ENCODE measurements at regions not wholly inside any gene's neighbourhood (a gene's known extent, or its start where the extent isn't known, plus 50 kb on each side); places are given as distances from the start of the nearest gene placed in this dataset.
"Not testable (repeated sequence)": the region's sequence is repeated elsewhere in the genome, so short reads cannot be mapped to it uniquely, and the experiment has no call there.

DNA sequence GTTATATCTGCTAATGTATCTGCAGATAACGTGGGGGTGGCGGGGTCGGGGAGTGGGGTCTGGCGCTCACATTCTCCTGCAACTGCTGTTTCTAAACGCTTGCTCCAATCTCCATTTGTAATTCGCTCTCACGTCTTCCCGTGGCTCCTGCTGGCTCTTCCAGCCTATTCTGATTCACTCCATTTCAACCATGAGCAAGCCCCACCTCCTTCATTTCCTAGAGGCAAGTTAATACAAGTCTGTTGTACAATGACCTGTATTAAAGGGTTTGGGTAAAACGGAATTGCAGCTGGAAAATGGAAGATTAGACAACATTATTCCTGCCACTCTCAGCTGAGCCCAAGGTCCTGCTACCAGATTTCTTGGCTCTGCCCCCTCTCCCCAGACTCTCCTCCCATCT lies 132.3 kb downstream of the CSNK2A3 start:
- no peak for DNase-seq

DNA sequence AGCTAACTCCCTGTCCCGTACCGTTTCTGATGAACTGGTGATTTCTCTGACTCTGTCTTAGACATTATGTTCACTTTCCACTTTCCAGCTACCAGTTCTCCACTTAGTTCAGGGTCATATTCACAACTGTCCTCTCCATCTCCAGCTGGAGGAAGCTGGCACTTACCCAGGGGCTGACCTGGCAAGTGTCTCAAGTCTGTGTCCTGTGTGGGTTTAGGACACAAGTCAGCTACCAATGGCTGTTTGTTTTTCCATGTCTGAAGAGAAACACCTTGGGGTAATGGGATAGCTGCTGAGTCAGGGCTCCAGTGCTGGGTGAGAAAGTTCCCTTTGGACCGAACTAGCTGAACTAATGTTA lies 134.4 kb downstream of the CSNK2A3 start:
- no peak for DNase-seq

DNA sequence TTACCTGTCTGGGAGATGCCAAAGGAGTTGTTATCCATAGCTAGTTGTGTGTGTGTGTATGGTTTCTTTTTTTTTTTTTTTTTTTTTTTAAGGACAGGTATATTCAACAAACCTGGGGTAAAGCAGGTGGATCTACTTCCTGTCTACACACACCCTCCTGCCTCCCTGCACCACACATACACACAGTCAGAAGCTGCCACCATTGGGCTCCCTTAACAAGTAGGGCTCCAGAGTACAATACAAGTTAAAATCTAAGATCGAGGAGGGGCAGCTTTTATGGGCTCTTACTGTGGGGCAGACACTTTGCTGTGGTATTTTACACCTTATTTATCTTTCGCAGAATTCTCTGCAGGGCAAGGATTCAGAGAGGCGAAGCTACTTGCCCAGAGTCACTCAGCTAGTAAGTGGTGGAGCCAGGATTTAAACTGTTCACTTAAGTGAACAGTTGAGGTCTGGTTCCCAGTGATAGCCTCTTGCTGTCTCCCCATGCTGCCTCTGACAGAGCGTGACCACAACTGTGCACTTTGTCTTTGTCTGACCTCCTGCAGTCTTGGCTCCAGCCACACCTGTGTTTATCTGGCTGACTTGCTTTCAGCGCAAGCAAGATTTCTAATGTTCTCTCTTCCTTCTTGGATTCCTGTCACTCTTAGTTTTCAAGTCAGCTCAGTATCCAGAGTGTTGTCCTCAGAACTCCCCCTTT lies 135.0 kb downstream of the CSNK2A3 start:
- no peak for DNase-seq

DNA sequence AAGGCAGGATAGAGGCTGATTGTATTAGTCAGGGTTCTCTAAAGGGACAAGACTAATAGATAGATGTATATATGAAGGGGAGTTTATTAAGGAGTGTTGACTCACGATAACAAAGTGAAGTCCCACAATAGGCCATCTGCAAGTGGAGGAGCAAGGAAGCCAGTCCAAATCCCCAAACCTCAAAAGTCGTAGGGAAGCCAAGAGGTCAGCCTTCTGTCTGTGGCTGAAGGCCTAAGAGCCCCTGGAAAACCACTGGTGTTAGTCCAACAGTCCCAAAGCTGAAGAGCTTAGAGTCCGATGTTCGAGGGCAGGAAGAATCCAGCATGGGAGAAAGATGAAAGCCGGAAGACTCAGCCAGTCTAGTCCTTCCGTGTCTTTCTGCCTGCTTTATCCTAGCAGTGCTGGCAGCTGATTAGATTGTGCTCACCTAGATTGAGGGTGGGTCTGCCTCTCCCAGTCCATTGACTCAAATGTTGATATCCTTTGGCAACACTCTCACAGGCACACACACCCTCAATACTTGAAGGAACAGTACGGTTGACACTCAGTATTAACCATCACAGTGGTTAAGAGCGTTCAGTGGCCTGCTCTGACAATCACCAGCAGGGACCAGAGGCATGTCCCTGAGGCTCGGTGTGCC lies 135.6 kb downstream of the CSNK2A3 start:
- DNase-seq: no peak

GRCh38 chr11:11215944-11216343 lies 137.1 kb downstream of the CSNK2A3 start:
- DNase-seq: no peak

GRCh38 chr11:11215058-11215815 lies 137.8 kb downstream of the CSNK2A3 start:
- DNase-seq: no peak

DNA sequence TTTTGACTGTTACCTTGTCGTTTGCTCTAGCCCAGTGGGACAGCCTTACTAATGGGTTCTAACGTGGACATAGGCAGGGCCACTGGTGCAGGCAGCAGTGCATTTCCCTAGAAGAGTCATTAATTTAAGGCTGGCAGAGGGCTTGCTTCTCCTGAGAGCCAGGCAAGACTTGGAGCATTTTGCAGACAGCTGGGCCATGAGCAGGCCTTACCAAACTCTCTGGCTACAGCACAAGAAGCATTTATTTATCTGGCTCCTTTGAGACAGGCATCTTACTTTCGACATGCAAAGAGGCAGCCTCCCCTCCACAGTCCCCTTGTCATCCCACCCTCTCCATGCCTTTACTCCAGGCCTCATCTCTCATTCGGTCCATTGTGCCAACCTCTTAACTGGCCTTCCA lies 139.9 kb downstream of the CSNK2A3 start:
- no peak for DNase-seq

GRCh38 chr11:11211888-11212287 lies 141.2 kb downstream of the CSNK2A3 start:
- DNase-seq: no peak

GRCh38 chr11:11211186-11211585 lies 141.9 kb downstream of the CSNK2A3 start:
- no peak for DNase-seq

GRCh38 chr11:11210446-11210845 lies 142.6 kb downstream of the CSNK2A3 start:
- no peak for DNase-seq

DNA sequence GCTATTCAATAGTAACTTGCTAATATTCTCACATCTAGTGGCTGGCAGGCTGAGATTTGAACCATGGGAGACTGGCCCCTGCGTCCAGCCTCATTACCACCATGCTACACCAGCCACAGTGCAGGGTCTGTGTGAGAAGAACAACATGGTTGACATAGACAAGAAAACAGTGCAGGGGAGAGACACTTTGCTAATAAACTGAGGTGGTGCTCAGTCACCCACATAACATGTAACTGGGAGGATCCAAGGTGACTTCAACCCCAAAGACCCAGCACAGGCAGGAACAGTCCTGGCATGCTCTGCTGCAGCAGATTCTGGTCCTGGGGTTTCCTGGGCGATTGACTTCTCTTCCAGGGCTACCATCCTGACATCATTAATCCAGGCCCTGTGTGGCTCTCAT lies 143.1 kb downstream of the CSNK2A3 start:
- no peak for DNase-seq

DNA sequence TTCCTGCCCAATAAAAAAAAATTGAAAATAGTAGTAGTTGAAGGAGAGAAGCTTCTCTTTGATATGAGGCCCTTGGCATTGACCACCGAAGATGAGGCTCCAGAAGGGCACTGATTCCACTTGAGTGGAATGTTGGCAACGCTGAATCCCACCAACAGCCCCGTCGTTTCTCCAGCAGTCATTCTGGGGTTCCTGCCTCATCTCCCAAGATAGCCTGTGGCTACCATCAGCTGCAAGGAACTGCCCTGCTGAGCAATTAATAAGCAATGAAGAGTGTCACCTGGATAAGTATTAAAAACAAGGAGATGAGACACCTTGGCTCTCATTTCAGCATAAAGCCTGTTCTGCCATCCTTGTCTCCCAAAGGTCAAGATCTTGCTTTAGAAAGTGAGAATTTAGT lies 144.1 kb downstream of the CSNK2A3 start:
- DNase-seq: no peak

GRCh38 chr11:11207428-11207827 lies 145.6 kb downstream of the CSNK2A3 start:
- no peak for DNase-seq

GRCh38 chr11:11206484-11206883 lies 146.6 kb downstream of the CSNK2A3 start:
- DNase-seq: no peak

DNA sequence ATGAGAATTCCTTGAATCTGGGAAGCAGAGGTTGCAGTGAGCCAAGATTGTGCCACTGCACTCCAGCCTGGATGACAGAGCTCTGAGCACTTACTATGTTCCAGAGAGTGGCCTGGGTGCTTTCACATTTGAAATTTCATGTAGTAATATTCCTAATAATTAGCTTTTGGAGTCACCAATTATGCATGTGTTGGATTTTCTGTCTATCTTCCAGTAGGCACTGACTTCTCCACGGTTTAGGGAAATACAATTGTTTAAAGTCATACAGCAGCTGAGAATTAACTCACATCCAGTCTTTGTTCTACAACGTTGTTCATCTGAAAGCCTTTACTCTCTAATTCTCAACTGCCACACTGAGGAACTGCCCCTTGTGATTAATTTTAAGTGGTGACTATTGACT lies 150.2 kb downstream of the CSNK2A3 start:
- DNase-seq: no peak

DNA sequence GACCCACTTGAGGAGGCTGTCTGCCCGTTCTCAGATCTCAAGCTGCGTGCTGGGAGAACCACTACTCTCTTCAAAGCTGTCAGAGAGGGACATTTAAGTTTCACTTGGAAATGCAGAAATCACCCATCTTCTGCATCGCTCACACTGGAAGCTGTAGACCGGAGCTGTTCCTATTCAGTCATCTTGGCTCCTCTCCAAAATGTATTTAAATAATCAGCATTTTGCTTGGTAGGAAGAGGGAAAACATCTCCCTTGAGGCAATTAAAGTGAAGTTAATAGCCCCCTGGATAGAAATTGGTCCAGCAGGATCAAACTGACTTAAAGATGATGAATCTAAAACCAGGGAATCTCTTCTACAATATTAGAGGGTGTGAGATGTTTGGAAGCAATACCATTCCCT lies 151.7 kb downstream of the CSNK2A3 start:
- DNase-seq: not testable (repeated sequence)

- DNase-seq: no peak
These were observed 160.5 kb downstream of the CSNK2A3 start for GRCh38 chr11:11192541-11192940.

DNA sequence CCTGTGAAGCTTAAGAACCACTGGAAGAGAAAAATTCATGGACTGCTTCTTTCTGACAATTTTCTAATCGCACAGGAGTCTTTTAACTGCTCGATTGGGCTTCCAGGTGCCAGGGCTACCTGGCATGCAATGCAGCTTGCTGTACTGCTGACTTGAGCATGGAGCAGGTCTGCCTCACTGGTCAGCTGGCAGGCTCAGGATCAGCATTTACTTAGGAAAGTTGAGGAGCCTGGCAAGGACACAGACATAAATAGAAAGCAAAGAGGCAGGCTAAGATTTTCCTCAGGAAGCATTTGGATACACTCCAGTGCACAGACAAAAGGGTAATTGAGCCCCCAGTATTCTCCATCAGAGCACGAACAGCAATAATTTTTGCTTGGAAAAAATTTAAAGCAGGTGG lies 163.5 kb downstream of the CSNK2A3 start:
- DNase-seq: no peak

DNA sequence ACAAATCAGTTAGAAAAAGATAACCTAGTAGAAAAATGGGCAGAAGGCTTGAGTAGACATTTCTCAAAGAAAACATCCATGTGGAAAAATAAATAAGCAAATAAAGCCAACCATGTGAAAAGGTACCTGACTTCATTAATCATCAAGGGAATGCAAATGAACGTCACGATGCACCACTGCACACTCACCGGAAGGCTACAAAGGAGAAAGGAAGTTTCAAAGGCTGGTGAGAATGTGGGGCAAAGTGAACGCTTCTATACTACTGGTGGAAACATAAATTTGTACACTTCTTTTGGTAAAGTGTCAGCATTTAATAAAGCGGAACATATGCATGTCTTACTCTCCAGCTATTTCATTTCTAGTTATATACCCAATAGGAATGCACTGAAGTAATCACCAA lies 166.8 kb downstream of the CSNK2A3 start:
- DNase-seq: no peak

- no peak for DNase-seq
These were observed 170.8 kb downstream of the CSNK2A3 start for GRCh38 chr11:11182261-11182660.

DNA sequence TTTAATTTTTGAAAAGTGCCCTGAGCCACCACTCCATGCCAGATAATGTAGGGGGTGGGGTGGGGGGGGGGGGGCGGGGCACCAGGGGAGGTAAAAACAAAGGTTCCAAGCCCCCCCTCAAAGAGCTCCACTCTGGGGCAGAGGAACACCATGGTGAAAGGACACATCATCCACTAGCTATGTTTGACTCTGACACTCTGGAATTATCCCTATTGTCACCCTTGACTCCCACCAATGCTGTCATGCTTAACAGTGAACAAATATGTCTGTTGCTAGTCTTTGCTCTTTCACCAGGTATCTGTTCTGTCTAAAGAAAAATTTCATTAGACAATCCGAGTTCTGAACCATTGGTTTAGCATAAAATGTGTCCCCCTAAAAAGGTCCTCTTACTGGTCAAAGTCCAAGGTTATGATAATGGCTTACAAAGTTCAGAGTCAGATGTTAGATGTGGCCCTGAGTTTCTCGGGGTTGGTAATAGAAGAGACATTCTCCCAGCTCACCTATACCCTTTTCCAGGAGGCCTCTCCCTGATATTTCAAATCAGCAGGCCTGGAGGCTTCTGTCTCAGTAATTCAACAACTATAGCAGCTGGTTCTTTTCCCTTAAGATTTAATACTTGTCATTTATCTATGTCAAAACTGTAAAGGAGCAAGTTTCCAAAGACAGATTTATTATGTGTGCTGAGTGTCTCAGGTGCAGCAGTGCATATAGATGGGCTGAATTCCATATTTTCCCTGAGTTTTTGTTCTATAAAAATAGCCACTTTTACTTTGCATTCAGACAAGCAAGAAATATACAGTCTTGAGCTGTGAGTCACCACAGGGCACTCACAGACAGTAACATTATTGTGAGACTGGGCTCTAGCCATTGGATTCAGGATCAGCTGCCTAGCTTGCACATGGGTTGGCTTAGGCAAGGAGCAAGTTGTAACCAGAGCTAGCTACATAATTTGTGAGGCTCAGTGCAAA lies 174.1 kb downstream of the CSNK2A3 start:
- no peak for DNase-seq

DNA sequence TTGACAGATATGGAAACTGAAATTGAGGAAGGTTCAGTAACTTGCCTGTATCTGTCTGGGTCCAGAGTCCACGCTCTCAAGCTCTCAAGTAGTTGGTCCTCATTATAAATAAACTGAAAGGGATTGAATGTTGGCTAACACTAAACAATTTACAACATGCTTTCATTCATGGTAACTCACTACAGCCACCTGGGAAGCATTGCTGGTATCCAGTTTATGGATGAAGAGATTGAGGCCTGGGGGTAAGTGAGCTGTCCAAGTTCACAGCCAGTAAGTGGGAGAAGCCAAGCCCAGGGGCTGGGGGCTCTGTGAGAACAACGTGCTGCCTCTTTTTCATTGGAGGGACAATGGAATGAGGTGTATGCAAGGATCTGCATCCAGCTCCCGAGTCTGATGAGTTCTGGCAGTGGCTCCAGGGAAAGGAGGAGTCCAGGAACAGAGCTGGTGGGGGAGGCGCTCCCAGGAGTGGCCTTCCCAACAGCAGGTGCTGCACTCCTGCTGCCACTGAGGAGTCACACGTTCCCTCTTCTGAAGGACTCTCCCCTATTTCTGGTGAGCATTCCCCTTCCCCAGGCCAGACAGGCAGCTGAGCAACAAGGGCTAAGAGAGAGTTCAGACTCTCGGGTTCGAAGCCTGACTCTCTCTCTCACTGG lies 175.8 kb downstream of the CSNK2A3 start:
- DNase-seq: no peak
